ENCODE measurements at regions not wholly inside any gene's neighbourhood (a gene's known extent, or its start where the extent isn't known, plus 50 kb on each side); places are given as distances from the start of the nearest gene placed in this dataset.

DNA sequence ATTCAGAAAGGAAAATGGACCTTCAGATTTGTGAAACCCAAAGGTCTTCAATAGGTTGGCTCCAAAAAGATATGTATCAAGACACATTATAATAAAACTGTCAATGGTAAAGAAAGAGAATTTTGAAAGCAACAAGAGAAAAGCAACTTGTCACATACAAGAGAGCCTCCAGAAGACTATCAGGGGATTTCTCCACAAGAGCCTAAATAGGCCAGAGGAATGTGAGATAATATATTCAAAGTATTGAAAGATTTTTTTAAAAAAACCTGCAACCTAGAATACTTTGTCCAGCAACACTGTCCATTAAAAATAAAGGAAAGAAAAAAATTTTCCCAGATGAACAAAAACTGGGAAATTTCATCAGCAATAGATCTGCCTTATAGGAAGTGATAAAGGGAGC lies 869.6 kb upstream of the ADGRL2 start:
- no peak for DNase-seq

- DNase-seq, result no peak
Observed at GRCh38 chr1:80929868-80930508, 870.7 kb upstream of the ADGRL2 start.

DNA sequence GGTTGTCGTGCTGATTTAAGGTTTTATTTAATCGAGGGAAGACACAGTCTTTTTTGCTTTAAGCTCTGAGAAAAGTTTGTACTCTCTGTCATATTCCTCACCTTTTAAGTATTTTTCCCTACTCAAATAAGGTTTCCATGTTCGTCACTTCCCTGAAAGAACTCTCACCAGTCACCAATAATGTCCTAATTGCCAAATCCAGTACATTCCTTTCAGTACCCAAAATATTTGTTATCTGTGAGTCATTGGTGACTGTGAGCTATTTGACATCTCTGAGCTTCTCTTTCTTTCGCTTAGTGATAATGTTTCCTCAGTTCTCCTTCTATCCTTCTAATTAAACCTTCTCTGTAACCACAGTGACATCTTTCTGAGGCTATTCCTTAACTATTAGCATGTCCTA lies 874.2 kb upstream of the ADGRL2 start:
- DNase-seq, result no peak

DNA sequence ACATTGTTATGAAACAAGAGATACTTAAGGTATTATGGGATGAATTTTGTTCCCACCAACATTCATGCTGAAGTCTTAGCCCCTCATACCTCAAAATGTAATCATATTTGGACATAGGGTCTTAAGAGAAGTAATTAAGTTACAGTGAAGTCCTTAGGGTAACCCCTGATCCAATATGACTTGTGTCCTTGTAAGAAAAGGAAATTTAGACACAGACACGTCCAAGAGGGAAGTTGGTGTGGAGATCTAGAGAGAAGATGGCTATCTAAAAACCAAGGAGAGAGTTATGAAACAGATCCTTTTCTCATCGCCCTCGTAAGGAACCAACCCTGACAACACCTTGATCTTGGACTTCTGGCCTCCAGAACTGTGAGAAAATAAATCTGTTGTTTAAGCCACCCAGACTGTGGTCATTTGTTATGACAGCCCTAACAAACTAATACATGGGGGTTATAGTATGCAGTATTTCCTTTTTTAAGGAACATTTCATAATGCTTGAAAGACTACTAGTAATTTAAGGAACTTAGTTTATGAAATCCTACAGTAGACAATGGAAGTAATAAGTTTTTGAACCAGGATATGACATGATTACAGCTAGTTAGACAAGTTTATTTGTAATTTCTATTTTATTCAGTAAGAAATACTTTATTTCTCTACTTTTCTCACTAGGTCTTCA lies 875.5 kb upstream of the ADGRL2 start:
- no peak for DNase-seq

DNA sequence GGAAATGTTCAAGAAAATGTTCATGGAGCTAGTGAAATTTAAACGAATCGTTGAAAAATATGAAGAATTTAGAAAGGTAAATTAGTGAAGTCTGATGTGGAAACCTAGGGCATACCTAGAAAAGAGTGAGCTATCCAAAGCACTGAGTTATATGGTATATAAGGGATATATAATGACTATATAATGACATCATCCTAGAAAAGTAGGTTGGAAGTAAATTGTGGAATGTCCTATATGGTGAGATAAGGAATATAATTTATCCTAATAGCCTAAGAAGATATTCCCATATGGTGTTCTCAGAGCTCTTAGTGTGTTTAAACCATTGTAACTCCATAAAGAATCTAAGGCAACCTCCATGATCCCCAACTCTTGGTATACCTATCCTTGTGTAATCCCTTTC lies 876.4 kb upstream of the ADGRL2 start:
- DNase-seq, result no peak

GRCh38 chr1:80922906-80923305 lies 877.8 kb upstream of the ADGRL2 start:
- DNase-seq, result no peak

GRCh38 chr1:80919426-80919825 lies 881.3 kb upstream of the ADGRL2 start:
- no peak for DNase-seq

DNA sequence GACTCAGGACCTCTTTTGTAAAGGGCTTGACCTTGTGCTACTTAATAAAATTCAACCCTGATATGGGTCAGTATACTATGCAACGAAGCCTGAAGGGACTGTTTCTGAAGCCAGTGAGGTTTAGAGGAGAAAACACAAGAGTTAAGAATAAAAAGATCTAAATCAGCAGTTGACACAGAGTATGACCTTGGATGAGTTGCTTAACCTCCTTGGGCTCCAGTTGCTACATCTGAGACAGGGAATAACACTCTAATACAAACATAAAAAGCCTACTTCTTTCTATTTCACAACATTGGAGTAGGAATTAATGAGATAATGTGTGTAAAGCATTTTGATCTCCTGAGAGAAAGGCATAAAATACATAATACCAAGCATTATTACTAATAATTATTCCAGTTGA lies 882.4 kb upstream of the ADGRL2 start:
- no peak for DNase-seq

GRCh38 chr1:80917826-80918225 lies 882.9 kb upstream of the ADGRL2 start:
- no peak for DNase-seq

- no peak for DNase-seq
Observed at GRCh38 chr1:80917225-80917624, 883.5 kb upstream of the ADGRL2 start.

DNA sequence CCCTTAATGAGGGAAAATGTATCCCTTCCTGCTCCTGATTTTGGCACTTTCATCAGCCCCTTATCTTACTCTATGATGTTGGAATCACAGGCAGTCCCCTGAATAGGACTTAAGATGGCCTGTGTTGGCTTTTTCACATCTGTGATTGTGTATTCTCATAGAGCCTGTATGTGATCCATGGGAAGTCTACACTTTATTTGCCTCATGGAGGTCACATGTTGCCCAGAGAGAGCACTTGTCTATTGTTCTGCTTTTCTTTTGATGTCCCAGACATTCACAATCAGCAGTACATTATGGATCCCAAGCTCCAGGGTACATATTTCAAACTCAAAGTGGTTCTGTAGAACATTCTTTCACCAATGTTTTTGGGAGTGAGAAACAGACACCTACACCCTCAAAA lies 885.2 kb upstream of the ADGRL2 start:
- no peak for DNase-seq

DNA sequence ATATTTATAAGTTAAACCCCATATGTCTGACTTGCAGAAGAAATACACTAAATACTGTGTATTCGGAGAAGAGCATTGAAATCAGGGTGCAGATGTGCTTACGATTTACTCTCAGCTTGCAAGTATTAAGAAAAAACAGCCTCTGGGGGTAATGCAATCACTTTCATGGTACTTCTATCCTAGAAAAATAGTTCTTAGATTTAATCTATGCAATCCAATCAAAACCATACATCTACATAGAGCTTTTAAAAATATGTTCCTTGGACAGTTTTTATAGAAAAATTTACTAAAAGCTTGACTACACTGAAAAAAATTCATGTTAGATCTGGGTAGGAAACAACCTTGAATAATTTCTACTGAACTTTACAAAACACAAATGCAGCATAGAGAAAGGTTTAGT lies 890.3 kb upstream of the ADGRL2 start:
- no peak for DNase-seq

- no peak for DNase-seq
Observed at GRCh38 chr1:80909172-80909784, 891.5 kb upstream of the ADGRL2 start.

GRCh38 chr1:80896781-80897356 lies 903.9 kb upstream of the ADGRL2 start:
- no peak for DNase-seq

DNA sequence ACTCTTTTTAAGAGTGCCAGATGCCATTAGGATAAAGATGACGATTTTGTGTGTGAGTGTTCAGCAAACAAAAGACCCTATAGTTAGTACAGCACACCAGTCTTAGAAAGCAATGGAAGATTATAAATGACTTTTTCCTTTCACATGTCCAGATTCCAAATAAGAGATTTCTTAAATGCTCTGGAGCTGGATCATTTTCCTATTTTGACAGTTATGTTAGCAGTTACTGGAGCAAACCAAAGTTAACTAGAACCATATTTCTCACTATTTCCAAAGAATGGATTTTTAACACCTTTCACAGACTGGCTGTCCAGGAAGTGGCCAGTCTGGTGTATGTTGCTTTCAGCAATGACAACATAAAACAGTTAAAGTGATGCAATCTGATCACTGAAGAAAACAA lies 905.8 kb upstream of the ADGRL2 start:
- no peak for DNase-seq

- no peak for DNase-seq
Observed at GRCh38 chr1:80893115-80893514, 907.6 kb upstream of the ADGRL2 start.

DNA sequence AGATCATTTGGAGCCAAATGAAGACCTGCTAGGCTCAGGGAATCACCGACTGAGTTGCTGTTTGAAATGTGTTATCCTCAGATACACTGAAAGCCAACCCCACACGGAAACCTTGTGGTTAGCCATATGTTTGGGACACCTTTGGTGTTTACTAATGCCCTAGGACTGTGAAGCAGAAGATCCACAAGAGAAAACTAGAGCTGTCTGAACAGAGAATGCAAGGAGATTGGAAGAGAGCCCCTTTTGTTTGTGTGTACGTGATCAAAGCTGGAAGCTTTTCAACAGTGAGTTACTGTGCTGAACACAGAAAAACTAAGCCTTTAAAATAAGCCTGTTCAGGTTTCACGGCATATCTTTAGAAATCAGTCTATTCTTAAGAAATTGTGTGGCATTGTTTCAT lies 908.2 kb upstream of the ADGRL2 start:
- DNase-seq, result no peak

DNA sequence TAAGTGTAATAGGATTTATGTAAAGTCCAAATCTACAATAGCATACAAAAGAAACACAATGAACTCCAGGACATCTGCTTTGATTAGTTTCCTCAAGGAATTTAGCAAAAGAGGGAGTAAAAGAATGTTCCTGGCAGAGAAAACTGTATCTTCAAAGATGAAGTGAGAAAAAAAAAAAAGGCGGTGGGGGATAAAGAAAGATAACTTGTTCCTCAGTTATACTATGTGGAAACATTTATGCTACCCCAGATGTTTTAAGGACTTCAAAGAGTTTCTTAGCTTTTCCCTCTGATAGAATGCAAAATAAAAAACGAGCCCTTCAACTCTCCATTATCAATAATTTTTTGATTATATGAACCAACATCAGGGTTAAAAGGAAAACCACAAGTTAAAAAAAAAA lies 908.9 kb upstream of the ADGRL2 start:
- no peak for DNase-seq

- DNase-seq, result no peak
Observed at GRCh38 chr1:80882553-80882952, 918.2 kb upstream of the ADGRL2 start.

GRCh38 chr1:80878343-80878742 lies 922.4 kb upstream of the ADGRL2 start:
- DNase-seq, result no peak

- DNase-seq, result no peak
Observed at GRCh38 chr1:80876035-80876434, 924.7 kb upstream of the ADGRL2 start.

DNA sequence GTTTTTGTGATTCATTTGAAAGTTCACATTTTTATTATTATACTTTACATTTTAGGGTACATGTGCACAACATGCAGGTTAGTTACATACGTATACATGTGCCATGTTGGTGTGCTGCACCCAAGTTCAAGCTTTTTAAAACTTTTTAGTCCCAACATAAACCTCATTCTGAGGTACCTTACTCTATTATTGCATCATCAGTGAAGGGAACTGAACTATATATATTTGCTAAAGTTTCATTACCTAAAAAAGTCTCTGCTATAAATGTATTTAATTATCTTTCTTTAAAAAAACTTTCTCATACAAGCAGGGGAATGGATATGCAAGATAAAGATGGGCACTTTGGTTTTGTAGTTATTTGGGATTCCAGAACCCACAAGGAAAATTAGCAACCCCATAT lies 931.4 kb upstream of the ADGRL2 start:
- DNase-seq, result no peak

DNA sequence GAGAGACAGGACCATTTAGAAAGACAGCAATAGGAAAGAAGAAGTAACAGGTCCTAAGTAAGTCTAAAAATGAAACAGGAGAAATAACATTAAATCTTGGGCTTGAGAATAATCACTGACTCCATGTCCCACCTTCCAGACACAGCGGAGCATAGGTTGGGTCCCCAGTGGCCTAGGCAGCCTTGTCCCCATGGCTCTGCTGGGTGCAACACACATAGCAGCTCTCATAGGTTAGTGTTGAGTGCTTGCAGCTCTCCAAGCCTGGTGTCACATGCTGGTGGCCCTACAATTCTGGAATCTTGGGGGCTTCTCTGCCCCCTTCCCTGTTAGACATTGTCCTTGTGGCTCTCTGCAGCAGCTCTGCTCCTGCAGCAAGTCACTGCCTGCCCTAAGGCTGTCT lies 952.8 kb upstream of the ADGRL2 start:
- DNase-seq, result no peak

DNA sequence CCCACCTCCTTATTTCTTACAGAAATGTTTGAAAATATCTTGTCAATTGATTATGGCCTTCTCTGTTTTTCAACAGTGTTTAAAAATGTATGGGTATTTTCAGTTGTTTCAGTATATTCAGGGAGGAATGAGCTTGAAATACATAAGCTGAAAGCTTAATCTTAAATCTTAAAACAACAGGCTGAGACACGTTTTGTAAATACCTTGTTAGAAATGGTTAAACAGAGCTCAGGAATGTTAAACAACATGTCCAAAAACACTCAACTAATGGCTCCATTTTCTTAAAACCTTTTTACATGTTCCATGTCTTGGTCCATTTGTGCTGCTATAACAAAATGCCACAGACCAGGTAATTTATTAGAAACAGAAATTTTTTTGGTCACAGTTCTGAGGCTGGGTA lies 953.8 kb upstream of the ADGRL2 start:
- no peak for DNase-seq
